Endothelial cell of umbilical vein (primary cell): ENCODE measurements at regions not wholly inside any gene's neighbourhood (a gene's known extent, or its start where the extent isn't known, plus 50 kb on each side); places are given as distances from the start of the nearest gene placed in this dataset.

Experiments used
- BruUV-seq: library from RNA; stranded (reverse); fragments of 400-500 nt; replicated peaks from 2 replicates; lab custom pipeline; 2021; lab: Mats Ljungman, UMichigan
- CTCF ChIA-PET: fragments of 300-600, 350-600 bp; sonication (Branson Sonifier 250); formaldehyde crosslinking; loops from one replicate; lab custom pipeline; 2021; ENCODE audit warnings: antibody characterized with exemption, inconsistent platforms; lab: Charles Lee
- POLR2A ChIA-PET: fragments of 300-600, 350-600 bp; sonication (Branson Sonifier 250); formaldehyde crosslinking; loops from one replicate; lab custom pipeline; 2021; ENCODE audit warnings: antibody characterized with exemption, inconsistent platforms; lab: Charles Lee
- DNase-seq: peaks from one replicate; pipeline ENCODE4 v3.0.0-alpha.2; 2011; ENCODE audit warnings: low read depth, low spot score
- FAIRE-seq: peaks from 2 replicates; lab custom pipeline; 2011; peaks lifted over from hg19 to GRCh38; lab: Jason Lieb, UNC
- H2AFZ ChIP-seq: 2 replicates; pipeline ENCODE4 v1.6.0; 2012; ENCODE audit warnings: low read depth, low read length, control low read depth, inconsistent platforms
- H3K27ac ChIP-seq: 2 replicates; pipeline ENCODE4 v1.5.1; 2011; ENCODE audit warnings: low read depth, mild to moderate bottlenecking, control low read depth, low read length, moderate library complexity; ENCODE audit not compliant: insufficient read depth
- H3K27me3 ChIP-seq, 2 experiments: 2 replicates each; pipeline versions ENCODE4 v1.6.0 to v1.6.1; 2011; ENCODE audit warnings: low read length in 2 of 2, mixed read lengths in 1 of 2; ENCODE audit not compliant: control insufficient read depth in 2 of 2, insufficient read depth in 2 of 2
- H3K36me3 ChIP-seq, 2 experiments: 2 replicates in 1 of 2; 3 replicates in 1 of 2; pipeline ENCODE4 v1.5.1; 2011; ENCODE audit warnings: low read length in 2 of 2, mild to moderate bottlenecking in 1 of 2, moderate library complexity in 1 of 2; ENCODE audit not compliant: control insufficient read depth in 2 of 2, insufficient read depth in 2 of 2; ENCODE audit errors: extremely low read depth in 1 of 2
- H3K4me1 ChIP-seq: 3 replicates; pipeline ENCODE4 v1.5.1; 2011; ENCODE audit warnings: mild to moderate bottlenecking, low read length; ENCODE audit not compliant: control insufficient read depth, insufficient read depth; ENCODE audit errors: extremely low read depth
- H3K4me2 ChIP-seq: 2 replicates; pipeline ENCODE4 v1.6.1; 2011; ENCODE audit warnings: low read length, control low read depth, mixed read lengths; ENCODE audit not compliant: insufficient read depth
- H3K4me3 ChIP-seq, 3 experiments: fragments of 200-600 bp in 1 of 3; sonication (generic), shearing (Covaris generic) in 1 of 3; replicated peaks in 1 of 3; 2 replicates each; pipeline ENCODE4 v1.5.1; 2011 to 2016; ENCODE audit warnings: control low read depth in 3 of 3, low read length in 3 of 3, mild to moderate bottlenecking in 2 of 3, inconsistent platforms in 1 of 3, low read depth in 1 of 3, moderate library complexity in 1 of 3; ENCODE audit not compliant: insufficient read depth in 1 of 3
- H3K79me2 ChIP-seq: 2 replicates; pipeline ENCODE4 v1.6.0; 2012; ENCODE audit warnings: low read length, inconsistent platforms; ENCODE audit not compliant: control insufficient read depth, insufficient read depth
- H3K9ac ChIP-seq: replicated peaks from 2 replicates; pipeline ENCODE3; 2011; ENCODE audit warnings: low read length, control low read depth; ENCODE audit not compliant: insufficient read depth; ENCODE audit errors: extremely low read depth
- H3K9me1 ChIP-seq: replicated peaks from 3 replicates; pipeline ENCODE4 v1.6.0; 2011; ENCODE audit warnings: mild to moderate bottlenecking, low read length; ENCODE audit not compliant: control insufficient read depth, insufficient read depth; ENCODE audit errors: extremely low read depth
- H3K9me3 ChIP-seq: replicated peaks from 2 replicates; pipeline ENCODE4 v1.5.1; 2012; ENCODE audit warnings: low read length, inconsistent platforms; ENCODE audit not compliant: control insufficient read depth, insufficient read depth
- H4K20me1 ChIP-seq: replicated peaks from 2 replicates; pipeline ENCODE3; 2011; ENCODE audit warnings: mild to moderate bottlenecking, low read length; ENCODE audit not compliant: control insufficient read depth, insufficient read depth; ENCODE audit errors: extremely low read depth
- CTCF ChIP-seq, 2 donors: IDR thresholded peaks; 1 replicate in 1 of 2; 2 replicates in 1 of 2; pipeline ENCODE4 v1.5.1; 2011; ENCODE audit warnings: low read length in 2 of 2, mild to moderate bottlenecking in 2 of 2, moderate library complexity in 2 of 2, control low read depth in 1 of 2, inconsistent platforms in 1 of 2, low read depth in 1 of 2; ENCODE audit not compliant: insufficient read depth in 1 of 2; ENCODE audit errors: extremely low read depth in 1 of 2
- EZH2 ChIP-seq: IDR thresholded peaks from 2 replicates; pipeline ENCODE4 v1.6.1; 2012; ENCODE audit warnings: borderline replicate concordance, low read depth, mild to moderate bottlenecking, moderate library complexity, low read length, inconsistent platforms; ENCODE audit not compliant: severe bottlenecking
- FOS ChIP-seq: IDR thresholded peaks from 2 replicates; pipeline ENCODE4 v1.6.1; 2011; ENCODE audit warnings: mild to moderate bottlenecking, low read length, moderate library complexity, borderline replicate concordance; ENCODE audit not compliant: insufficient read depth
- GATA2 ChIP-seq: IDR thresholded peaks from 2 replicates; pipeline ENCODE4 v1.7.0; 2011; ENCODE audit warnings: low read depth, mild to moderate bottlenecking, moderate library complexity, mixed read lengths, low read length; ENCODE audit not compliant: insufficient read length, insufficient read depth
- JUN ChIP-seq: IDR thresholded peaks from 2 replicates; pipeline ENCODE4 v1.6.1; 2011; ENCODE audit warnings: borderline replicate concordance, low read depth; ENCODE audit not compliant: insufficient read length, insufficient read depth
- MAX ChIP-seq: IDR thresholded peaks from 2 replicates; pipeline ENCODE4 v1.6.1; 2011; ENCODE audit not compliant: insufficient read depth, insufficient read length
- MYC ChIP-seq: IDR thresholded peaks from one replicate; pipeline ENCODE4 v1.6.1; 2011; ENCODE audit warnings: mild to moderate bottlenecking, low read depth, low read length
- POLR2A ChIP-seq: IDR thresholded peaks from 2 replicates; pipeline ENCODE4 v1.6.1; 2012; ENCODE audit warnings: low read depth, mild to moderate bottlenecking, control low read depth, low read length
- POLR2AphosphoS5 ChIP-seq: IDR thresholded peaks from 2 replicates; pipeline ENCODE4 v1.6.1; 2012; ENCODE audit warnings: low read depth, mild to moderate bottlenecking, control low read depth, low read length, moderate library complexity; ENCODE audit not compliant: insufficient read depth
- dilution Hi-C: fragments of 300-500 bp; cut with MboI; formaldehyde crosslinking; loops from one replicate; pipeline ENCODE4 v1.15.0; 2019; ENCODE audit warnings: low sequenced_read_pairs; ENCODE audit not compliant: extremely low pct_ligation_motif_present
- intact Hi-C: fragments of 100-400 bp; cut with micrococcal nuclease; formaldehyde crosslinking; loops from one replicate; pipeline ENCODE4 v1.10.0; 2022

GRCh38 chr6:15148356-15148946 is 97.4 kb upstream of the JARID2 start:
- Histone ChIP-seq H3K36me3 (no peaks in the 10 kb centered on the region), H3K4me2 (no peak overlapping the region), H3K27ac (no peak overlapping the region), H3K9me1 (no peaks in the 10 kb centered on the region), H3K4me3 (no peak overlapping the region), H4K20me1 (no peaks in the 10 kb centered on the region), H3K9ac (no peak overlapping the region), H3K9me3 (peaks cover 4% of the 10 kb centered on the region), H2AFZ (no peak overlapping the region), H3K4me1 (no peaks in the 10 kb centered on the region), H3K27me3 (no peaks in the 10 kb centered on the region), H3K79me2 (no peaks in the 10 kb centered on the region)
- BruUV-seq = no TSS peak
- FAIRE-seq = no peak
- ChIA-PET POLR2A (no interaction called here), CTCF (no interaction called here)
- dilution Hi-C loops = no loop called here
- TF ChIP-seq GATA2 (no peak), FOS (no peak), JUN (no peak), POLR2AphosphoS5 (no peak), MAX (no peak), POLR2A (no peak), MYC (no peak), CTCF (IDR thresholded peaks at IDR 0.05; ENCODE audit: extremely low read depth in 1 of 2, insufficient read depth in 1 of 2, low read depth in 1 of 2, low read length in 2 of 2) (no peak), EZH2 (no peak)
- DNase-seq = no peak
- intact Hi-C loops = no loop called here
